IMR-90 (cell line): ENCODE measurements at regions not wholly inside any gene's neighbourhood (a gene's known extent, or its start where the extent isn't known, plus 50 kb on each side); places are given as distances from the start of the nearest gene placed in this dataset.

Source experiments
- ATAC-seq: fragments of 200-7000 bp; cut with Tn5 transposase; 2 replicates; pipeline ENCODE4 v1.9.1; 2020; ENCODE audit warnings: low read depth, mild to moderate bottlenecking, moderate library complexity
- BruUV-seq: library from RNA; stranded (reverse); fragments of 400-500 nt; replicated peaks from 2 replicates; lab custom pipeline; 2021; lab: Mats Ljungman, UMichigan
- CTCF ChIA-PET: fragments of 300-600 bp; formaldehyde crosslinking; extraction: SDS; loops from one replicate; lab custom pipeline; 2021; ENCODE audit warnings: antibody characterized with exemption; lab: Yijun Ruan, JAX
- POLR2A ChIA-PET: fragments of 300-600 bp; sonication (Branson Sonifier 250); formaldehyde crosslinking; loops from one replicate; lab custom pipeline; 2022; ENCODE audit warnings: antibody characterized with exemption; ENCODE audit not compliant: unreplicated experiment; lab: Charles Lee
- DNase-seq: peaks from one replicate; pipeline ENCODE4 v3.0.0; 2013
- H2AFZ ChIP-seq: replicated peaks from 2 replicates; pipeline ENCODE3; 2013; ENCODE audit warnings: low read length, mild to moderate bottlenecking; ENCODE audit not compliant: poor library complexity
- H2AK5ac ChIP-seq: 2 replicates; pipeline ENCODE4 v1.6.1; 2013; ENCODE audit warnings: low read depth, low read length, inconsistent platforms
- H2AK9ac ChIP-seq: replicated peaks from 2 replicates; pipeline ENCODE3; 2013; ENCODE audit warnings: mild to moderate bottlenecking, low read depth, low read length, moderate library complexity; ENCODE audit not compliant: poor library complexity
- H2BK120ac ChIP-seq: 2 replicates; pipeline ENCODE4 v1.6.1; 2013; ENCODE audit warnings: low read depth, low read length, inconsistent platforms
- H2BK15ac ChIP-seq: 3 replicates; pipeline ENCODE4 v1.6.1; 2013; ENCODE audit warnings: low read depth, low read length, inconsistent platforms
- H2BK20ac ChIP-seq: 2 replicates; pipeline ENCODE4 v1.6.1; 2013; ENCODE audit warnings: low read depth, mild to moderate bottlenecking, inconsistent platforms, low read length, moderate library complexity
- H2BK5ac ChIP-seq: 2 replicates; pipeline ENCODE4 v1.6.1; 2013; ENCODE audit warnings: mild to moderate bottlenecking, low read depth, low read length, inconsistent platforms; ENCODE audit not compliant: poor library complexity, severe bottlenecking
- H3K14ac ChIP-seq: replicated peaks from 2 replicates; pipeline ENCODE4 v1.6.1; 2013; ENCODE audit warnings: low read depth, low read length, inconsistent platforms
- H3K18ac ChIP-seq: 2 replicates; pipeline ENCODE4 v1.6.1; 2013; ENCODE audit warnings: low read depth, low read length, control low read depth
- H3K23ac ChIP-seq: 2 replicates; pipeline ENCODE4 v1.6.1; 2013; ENCODE audit warnings: low read depth, low read length, inconsistent platforms
- H3K27ac ChIP-seq: 2 replicates; pipeline ENCODE4 v1.5.1; 2013; ENCODE audit warnings: mild to moderate bottlenecking, control low read depth, low read length; ENCODE audit not compliant: insufficient read depth
- H3K27me3 ChIP-seq: 2 replicates; pipeline ENCODE4 v1.6.1; 2013; ENCODE audit warnings: low read length; ENCODE audit not compliant: control insufficient read depth, insufficient read depth
- H3K36me3 ChIP-seq: 2 replicates; pipeline ENCODE4 v1.6.1; 2013; ENCODE audit warnings: low read length, mixed read lengths; ENCODE audit not compliant: control insufficient read depth, insufficient read depth
- H3K4ac ChIP-seq: 2 replicates; pipeline ENCODE4 v1.6.1; 2013; ENCODE audit warnings: low read depth, low read length, inconsistent platforms
- H3K4me1 ChIP-seq: 2 replicates; pipeline ENCODE4 v1.6.1; 2013; ENCODE audit warnings: low read length, mixed read lengths; ENCODE audit not compliant: control insufficient read depth, insufficient read depth
- H3K4me2 ChIP-seq: 2 replicates; pipeline ENCODE4 v1.6.1; 2013; ENCODE audit warnings: low read depth, mild to moderate bottlenecking, control low read depth, low read length, moderate library complexity
- H3K4me3 ChIP-seq: 2 replicates; pipeline ENCODE4 v1.5.1; 2013; ENCODE audit warnings: low read depth, mild to moderate bottlenecking, control low read depth, low read length, moderate library complexity; ENCODE audit not compliant: insufficient read depth
- H3K56ac ChIP-seq: 2 replicates; pipeline ENCODE4 v1.6.1; 2013; ENCODE audit warnings: low read length, inconsistent platforms; ENCODE audit not compliant: insufficient read depth; ENCODE audit errors: extremely low read depth
- H3K79me1 ChIP-seq, 2 experiments: 2 replicates each; pipeline ENCODE4 v1.6.1; 2013; ENCODE audit warnings: low read length in 2 of 2, inconsistent platforms in 1 of 2, low read depth in 1 of 2
- H3K9ac ChIP-seq: 2 replicates; pipeline ENCODE4 v1.6.1; 2013; ENCODE audit warnings: low read depth, low read length, control low read depth
- H3K9me1 ChIP-seq: 2 replicates; pipeline ENCODE4 v1.6.1; 2013; ENCODE audit warnings: low read length, inconsistent platforms; ENCODE audit not compliant: insufficient read depth
- H3K9me3 ChIP-seq: 2 replicates; pipeline ENCODE4 v1.6.1; 2013; ENCODE audit warnings: low read length; ENCODE audit not compliant: control insufficient read depth, insufficient read depth
- H4K20me1 ChIP-seq: 2 replicates; pipeline ENCODE4 v1.6.1; 2013; ENCODE audit warnings: low read length, inconsistent platforms; ENCODE audit not compliant: insufficient read depth
- H4K5ac ChIP-seq: 2 replicates; pipeline ENCODE4 v1.6.1; 2013; ENCODE audit warnings: mild to moderate bottlenecking, low read depth, low read length, control low read depth
- H4K8ac ChIP-seq, 2 experiments: 2 replicates each; pipeline ENCODE4 v1.6.1; 2013; ENCODE audit warnings: low read depth in 2 of 2, low read length in 2 of 2, control low read depth in 1 of 2, inconsistent platforms in 1 of 2
- H4K91ac ChIP-seq: 2 replicates; pipeline ENCODE4 v1.6.1; 2013; ENCODE audit warnings: low read depth, low read length, inconsistent platforms; ENCODE audit not compliant: insufficient read depth
- CEBPB ChIP-seq: IDR thresholded peaks from 2 replicates; pipeline ENCODE4 v1.6.1; 2012; ENCODE audit warnings: low read depth, low read length, improper control_type of control experiment
- MAZ ChIP-seq: IDR thresholded peaks from 2 replicates; pipeline ENCODE4 v1.6.1; 2012; ENCODE audit warnings: low read depth, mild to moderate bottlenecking, low read length, improper control_type of control experiment, moderate library complexity, borderline replicate concordance
- USF2 ChIP-seq: fragments of 150-350 bp; IDR thresholded peaks from 2 replicates; pipeline ENCODE4 v1.6.1; 2017; ENCODE audit warnings: mild to moderate bottlenecking, antibody characterized with exemption, low read length, low read depth
- WGBS, 2 experiments: methylation state at CpG; one replicate each; pipeline versions ENCODE4 v1.1.5 to v1.1.7; 2013; ENCODE audit warnings: missing lambda C conversion rate in 2 of 2; ENCODE audit not compliant: insufficient read length in 1 of 2; ENCODE audit errors: extremely low coverage in 2 of 2; 5-methylcytosine and 5-hydroxymethylcytosine counted together
- dilution Hi-C: fragments of 300-500 bp; cut with HindIII; formaldehyde crosslinking; loops from one replicate; pipeline ENCODE4 v1.14.3; 2018; ENCODE audit warnings: low sequenced_read_pairs; ENCODE audit not compliant: unreplicated experiment
- in situ Hi-C: fragments of 300-500 bp; cut with MboI; formaldehyde crosslinking; loops from 3 replicates; pipeline ENCODE4 v1.14.3; 2019; ENCODE audit warnings: low sequenced_read_pairs, inconsistent platforms, mixed read lengths
- intact Hi-C: fragments of 100-400 bp; cut with micrococcal nuclease; formaldehyde crosslinking; loops from 2 replicates; pipeline ENCODE4 v1.10.0; 2022

GRCh38 chr2:129726216-129726615 is 253.2 kb upstream of the RAB6C start:
- Histone ChIP-seq H3K27me3 (no peaks in the 10 kb centered on the region), H2BK120ac (no peak overlapping the region), H2BK15ac (no peak overlapping the region), H4K91ac (no peak overlapping the region), H3K79me1 (no peaks in the 10 kb centered on the region), H3K4ac (no peak overlapping the region), H2AK9ac (no peak overlapping the region), H3K18ac (no peak overlapping the region), H2BK20ac (no peak overlapping the region), H2AK5ac (no peak overlapping the region), H3K4me1 (no peaks in the 10 kb centered on the region), H3K23ac (no peak overlapping the region), H3K9me1 (no peaks in the 10 kb centered on the region), H3K9me3 (peaks cover 10% of the 10 kb centered on the region), H3K4me2 (no peak overlapping the region), H3K36me3 (no peaks in the 10 kb centered on the region), H4K5ac (no peak overlapping the region), H2BK5ac (no peak overlapping the region), H3K56ac (no peak overlapping the region), H3K27ac (no peak overlapping the region), H3K4me3 (no peak overlapping the region), H2AFZ (no peak overlapping the region), H4K8ac (no peak overlapping the region), H3K9ac (no peak overlapping the region), H4K20me1 (no peaks in the 10 kb centered on the region), H3K14ac (no peak overlapping the region)
- ATAC-seq (no peak), DNase-seq (no peak)
- no CpG with 5 or more reads among the region's 5 CpGs for whole genome bisulfite sequencing, 2 experiments
- dilution Hi-C loops, result no loop called here
- TF ChIP-seq MAZ (no peak), CEBPB (no peak), USF2 (no peak)
- BruUV-seq, result no TSS peak
- ChIA-PET CTCF (no interaction called here), POLR2A (no interaction called here)
- in situ Hi-C loops, result no loop called here
- intact Hi-C loops, result no loop called here
